HEK293 (cell line): ENCODE measurements at regions not wholly inside any gene's neighbourhood (a gene's known extent, or its start where the extent isn't known, plus 50 kb on each side); places are given as distances from the start of the nearest gene placed in this dataset.

ENCODE experiments used
- CTCF ChIA-PET: fragments of 350-600 bp; formaldehyde crosslinking; extraction: SDS; loops from one replicate; lab custom pipeline; 2021; ENCODE audit warnings: antibody characterized with exemption; lab: Yijun Ruan, JAX
- POLR2A ChIA-PET: fragments of 300-600 bp; formaldehyde crosslinking; extraction: SDS; loops from one replicate; lab custom pipeline; 2020; ENCODE audit warnings: antibody characterized with exemption, inconsistent platforms; lab: Yijun Ruan, JAX
- H3K27ac ChIP-seq: fragments of 200-500 bp; sonication (Bioruptor generic); 2 replicates; pipeline ENCODE4 v1.5.1; 2014; ENCODE audit warnings: low read depth, low read length, control low read depth, inconsistent platforms; ENCODE audit errors: extremely low read depth
- H3K36me3 ChIP-seq, 2 experiments: fragments of 200-500 bp in 1 of 2; sonication (Bioruptor generic) in 1 of 2; 1 replicate in 1 of 2; 2 replicates in 1 of 2; pipeline ENCODE4 v1.5.1; 2014 to 2017; ENCODE audit warnings: inconsistent platforms in 2 of 2, low read length in 2 of 2; ENCODE audit not compliant: control insufficient read depth in 2 of 2, insufficient read depth in 1 of 2
- H3K4me1 ChIP-seq: fragments of 200-500 bp; sonication (Bioruptor generic); 2 replicates; pipeline ENCODE4 v1.5.1; 2014; ENCODE audit warnings: mild to moderate bottlenecking, low read length, inconsistent platforms; ENCODE audit not compliant: control insufficient read depth, insufficient read depth
- H3K4me3 ChIP-seq: 2 replicates; pipeline ENCODE4 v1.5.1; 2011; ENCODE audit warnings: low read depth, mild to moderate bottlenecking, control low read depth, low read length, moderate library complexity
- H3K9me3 ChIP-seq: fragments of 200-500 bp; sonication (Bioruptor generic); 2 replicates; pipeline ENCODE4 v1.5.1; 2014; ENCODE audit warnings: low read depth, low read length, inconsistent platforms; ENCODE audit not compliant: control insufficient read depth, insufficient read depth
- EGR2 ChIP-seq: fragments of 450-650 bp; formaldehyde crosslinking; IDR thresholded peaks from 2 replicates; pipeline ENCODE4 v1.5.1; 2016; ENCODE audit warnings: low read depth, missing biosample characterization, missing genetic modification characterization
- GFI1B ChIP-seq: fragments of 450-650 bp; formaldehyde crosslinking; IDR thresholded peaks from 2 replicates; pipeline ENCODE4 v1.5.1; 2016; ENCODE audit warnings: missing biosample characterization, missing genetic modification characterization
- HOXC10 ChIP-seq: sonication (generic); formaldehyde crosslinking; IDR thresholded peaks from 2 replicates; pipeline ENCODE4 v1.8.1; 2023; ENCODE audit warnings: mild to moderate bottlenecking, missing genetic modification reagents
- KLF1 ChIP-seq: fragments of 450-650 bp; formaldehyde crosslinking; IDR thresholded peaks from 2 replicates; pipeline ENCODE4 v1.5.1; 2016; ENCODE audit warnings: missing biosample characterization, missing genetic modification characterization
- YY2 ChIP-seq: fragments of 450-650 bp; formaldehyde crosslinking; IDR thresholded peaks from 2 replicates; pipeline ENCODE4 v1.5.1; 2016; ENCODE audit warnings: missing biosample characterization, missing genetic modification characterization
- ZBTB1 ChIP-seq: fragments of 450-650 bp; formaldehyde crosslinking; IDR thresholded peaks from 2 replicates; pipeline ENCODE4 v1.5.1; 2016; ENCODE audit warnings: missing biosample characterization, missing genetic modification characterization
- ZBTB20 ChIP-seq: fragments of 450-650 bp; formaldehyde crosslinking; IDR thresholded peaks from 2 replicates; pipeline ENCODE4 v1.5.1; 2016; ENCODE audit warnings: missing biosample characterization, missing genetic modification characterization
- ZBTB8A ChIP-seq: fragments of 450-650 bp; formaldehyde crosslinking; IDR thresholded peaks from 2 replicates; pipeline ENCODE4 v1.5.1; 2016; ENCODE audit warnings: missing biosample characterization, missing genetic modification characterization
- ZFHX2 ChIP-seq: fragments of 450-650 bp; formaldehyde crosslinking; conservative IDR thresholded peaks from 2 replicates; pipeline ENCODE4 v1.5.1; 2016; ENCODE audit warnings: missing biosample characterization, missing genetic modification characterization
- ZNF37A ChIP-seq: fragments of 450-650 bp; IDR thresholded peaks from 2 replicates; pipeline ENCODE4 v1.5.1; 2018; ENCODE audit warnings: missing biosample characterization, missing genetic modification characterization
- ZNF398 ChIP-seq: fragments of 450-650 bp; formaldehyde crosslinking; IDR thresholded peaks from 2 replicates; pipeline ENCODE4 v1.5.1; 2017; ENCODE audit warnings: missing biosample characterization, missing genetic modification characterization
- ZNF423 ChIP-seq: fragments of 450-650 bp; formaldehyde crosslinking; IDR thresholded peaks from 2 replicates; pipeline ENCODE4 v1.5.1; 2016; ENCODE audit warnings: missing biosample characterization, missing genetic modification characterization
- ZNF530 ChIP-seq: fragments of 450-650 bp; formaldehyde crosslinking; IDR thresholded peaks from 2 replicates; pipeline ENCODE4 v1.5.1; 2016; ENCODE audit warnings: low read depth, missing biosample characterization, missing genetic modification characterization
- ZNF555 ChIP-seq: fragments of 450-650 bp; formaldehyde crosslinking; conservative IDR thresholded peaks from 2 replicates; pipeline ENCODE4 v1.5.1; 2017; ENCODE audit warnings: missing biosample characterization, mild to moderate bottlenecking, missing genetic modification characterization, inconsistent platforms
- ZNF660 ChIP-seq: fragments of 450-650 bp; IDR thresholded peaks from 2 replicates; pipeline ENCODE4 v1.5.1; 2018; ENCODE audit warnings: missing biosample characterization, mild to moderate bottlenecking, missing genetic modification characterization
- ZNF776 ChIP-seq: fragments of 450-650 bp; formaldehyde crosslinking; IDR thresholded peaks from 2 replicates; pipeline ENCODE4 v1.5.0; 2017; ENCODE audit warnings: missing biosample characterization, missing genetic modification characterization, borderline replicate concordance
- ZXDB ChIP-seq: fragments of 450-650 bp; formaldehyde crosslinking; IDR thresholded peaks from 2 replicates; pipeline ENCODE4 v1.5.1; 2016; ENCODE audit warnings: missing biosample characterization, missing genetic modification characterization

DNA sequence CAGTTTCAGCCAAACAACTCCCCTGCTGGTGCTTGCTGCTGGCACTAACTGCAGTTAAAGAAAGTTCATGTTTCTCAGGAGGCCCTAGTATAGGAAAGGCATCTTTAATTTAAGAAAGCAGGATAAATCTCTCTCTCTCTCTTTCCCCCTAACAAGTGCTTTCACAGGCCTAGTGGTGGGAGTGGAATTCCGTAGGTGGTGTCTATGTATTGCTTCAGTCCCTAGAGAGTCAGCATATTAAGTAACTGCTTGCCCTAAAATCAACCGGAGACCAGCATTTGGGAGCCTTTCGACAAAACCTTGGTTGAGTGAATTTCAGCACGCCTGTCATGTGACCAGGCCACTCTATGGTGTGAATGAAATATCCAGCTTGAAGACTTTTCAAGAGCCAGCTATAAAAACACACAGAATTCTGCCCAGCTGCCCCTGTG, 169.2 kb upstream of the TGFBR2 start:
- Histone ChIP-seq H3K4me3 (no peak overlapping the region), H3K4me1 (no peaks in the 10 kb centered on the region), H3K36me3 (no peaks in the 10 kb centered on the region), H3K9me3 (no peaks in the 10 kb centered on the region), H3K27ac (no peak overlapping the region)
- ChIA-PET POLR2A (no interaction called here), CTCF (interaction anchor here (0.6 to 0.7 kb wide), 3 partner anchors 305 to 1707 kb away, joined by 3 to 4 read pairs (median 3); no protein-coding TSS in a partner anchor)
- TF ChIP-seq EGR2 (tag by site-specific recombination) (peak; percentile 52; the same call in 1 of the 2 replicates), HOXC10 (CRISPR knock-in tag) (no peak), ZBTB20 (tag by site-specific recombination) (peak; percentile 44; the same call in 1 of the 2 replicates), ZFHX2 (tag by site-specific recombination) (peak; percentile 76), ZBTB1 (tag by site-specific recombination) (no peak), ZNF398 (no peak), ZNF660 (tag by site-specific recombination) (no peak), ZNF555 (tag by site-specific recombination) (no peak), ZXDB (no peak)

GRCh38 chr3:30438126-30438525, 168.3 kb upstream of the TGFBR2 start:
- H3K27ac ChIP-seq = no peak overlapping the region
- no peaks in the 10 kb centered on the region for H3K36me3 ChIP-seq
- H3K4me1 ChIP-seq = no peaks in the 10 kb centered on the region
- no peak for TF ChIP-seq KLF1
- H3K4me3 ChIP-seq = no peak overlapping the region
- CTCF ChIA-PET = no interaction called here
- POLR2A ChIA-PET = no interaction called here
- no peaks in the 10 kb centered on the region for H3K9me3 ChIP-seq

- H3K4me1 ChIP-seq = no peaks in the 10 kb centered on the region
- POLR2A ChIA-PET = no interaction called here
- CTCF ChIA-PET = no interaction called here
- TF ChIP-seq ZNF423 (tag by site-specific recombination) (no peak), ZNF530 (tag by site-specific recombination) (no peak), GFI1B (tag by site-specific recombination) (no peak), ZNF37A (tag by site-specific recombination) (no peak), ZNF776 (tag by site-specific recombination) (no peak), ZBTB8A (tag by site-specific recombination) (no peak)
- TF ChIP-seq, all 188 proteins: peak for 0
- Histone ChIP-seq H3K36me3 (no peaks in the 10 kb centered on the region), H3K4me3 (no peak overlapping the region), H3K9me3 (no peaks in the 10 kb centered on the region), H3K27ac (no peak overlapping the region)
Observed at GRCh38 chr3:30439451-30440053, 166.8 kb upstream of the TGFBR2 start.

DNA sequence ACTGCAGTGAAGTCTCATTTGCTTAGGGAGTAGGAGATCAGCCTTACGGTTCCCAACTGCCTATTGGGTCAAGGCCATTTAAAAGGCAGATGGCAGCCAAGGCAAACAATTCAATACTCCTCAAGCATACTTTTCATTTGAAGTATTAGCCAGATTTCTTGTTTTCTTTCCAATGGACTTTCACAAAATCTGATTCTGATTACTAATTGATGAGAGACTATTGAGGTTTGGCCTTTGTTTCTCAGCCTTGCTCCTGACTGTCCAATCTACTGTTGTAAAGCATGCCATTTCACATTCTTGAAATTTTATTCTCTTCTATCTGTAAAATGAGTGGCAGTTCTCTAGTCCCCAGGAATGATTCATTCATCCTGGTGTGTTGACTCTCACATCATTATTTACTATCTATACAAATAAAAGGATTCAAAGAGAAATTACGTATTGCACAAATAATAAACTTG, 166.2 kb upstream of the TGFBR2 start:
- no peak overlapping the region for H3K4me3 ChIP-seq
- TF ChIP-seq YY2 (tag by site-specific recombination) = no peak
- TF ChIP-seq, all 188 proteins: peak for 0
- ChIA-PET CTCF (no interaction called here), POLR2A (no interaction called here)
- Histone ChIP-seq H3K36me3 (no peaks in the 10 kb centered on the region), H3K4me1 (no peaks in the 10 kb centered on the region), H3K27ac (no peak overlapping the region), H3K9me3 (no peaks in the 10 kb centered on the region)
